ENCODE measurements at regions not wholly inside any gene's neighbourhood (a gene's known extent, or its start where the extent isn't known, plus 50 kb on each side); places are given as distances from the start of the nearest gene placed in this dataset.

DNA sequence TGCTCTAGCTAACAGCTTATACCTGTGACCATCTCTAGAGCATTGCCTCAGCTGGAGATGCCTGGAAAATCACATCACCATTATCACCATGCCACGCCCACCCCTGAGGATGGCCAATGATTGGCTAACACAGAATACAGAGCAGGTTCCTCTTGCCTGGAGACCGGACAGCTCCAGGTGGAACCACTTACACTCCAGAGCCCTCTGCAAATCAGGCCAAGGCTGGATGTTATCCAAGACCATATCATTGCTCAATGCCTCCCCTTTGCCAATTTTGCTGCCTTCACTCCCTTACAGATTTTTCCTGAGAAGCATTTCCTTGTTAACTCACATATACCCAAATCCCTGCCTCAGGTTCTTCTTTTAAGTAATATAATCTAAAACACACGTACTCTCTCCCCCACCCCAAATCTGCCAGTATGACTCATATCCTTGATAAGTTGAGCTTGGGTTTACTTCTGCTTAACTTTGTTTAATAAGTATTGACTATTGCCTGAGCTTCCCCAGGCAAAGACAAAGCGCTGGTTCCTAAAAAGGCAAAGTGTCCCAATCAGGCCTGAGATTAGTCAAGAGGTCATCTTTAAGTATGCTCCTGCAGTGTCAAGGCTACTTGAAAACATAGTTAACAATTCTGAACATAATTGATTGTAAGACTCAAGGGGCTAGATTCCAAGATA, 309.6 kb downstream of the EPB41L4A start:
- H3K27me3 Mint-ChIP-seq (ENCODE audit: insufficient read depth, low read depth, poor library complexity) = peaks cover 4% of the 10 kb centered on the region
- Histone ChIP-seq H3F3A (replicated peaks; ENCODE audit: low read depth) (no peaks in the 10 kb centered on the region), H4K20me1 (replicated peaks; ENCODE audit: insufficient read depth) (no peaks in the 10 kb centered on the region), H3K27me3 (ENCODE audit: insufficient read depth) (no peaks in the 10 kb centered on the region), H3K4me2 (no peak overlapping the region), H3K79me2 (replicated peaks; ENCODE audit: insufficient read depth) (no peaks in the 10 kb centered on the region), H3K36me3 (ENCODE audit: insufficient read depth) (no peaks in the 10 kb centered on the region), H2AFZ (peak overlapping the region; percentile 61; the same call in 1 of the 2 replicates), H3K9me2 (ENCODE audit: insufficient read depth) (peaks cover 6% of the 10 kb centered on the region; the same call in 1 of the 2 replicates), H3K4me1 (ENCODE audit: insufficient read depth) (no peaks in the 10 kb centered on the region), H3K27ac (ENCODE audit: low read depth) (no peak overlapping the region), H3K4me3 (no peak overlapping the region)
- ATAC-seq = peak; percentile 94
- no peaks in the 10 kb centered on the region; the same call in 2 of the 3 replicates for H3K4me1 Mint-ChIP-seq
- DNase-seq (ENCODE audit: low spot score) = peak; percentile 56
- no peaks in the 10 kb centered on the region for H3K36me3 Mint-ChIP-seq (ENCODE audit: low read depth)
- no peaks in the 10 kb centered on the region for H3K9me3 Mint-ChIP-seq
- H3K27ac Mint-ChIP-seq = no peak overlapping the region
- H3K4me3 Mint-ChIP-seq = no peak overlapping the region
- TF ChIP-seq, protein P1, sequence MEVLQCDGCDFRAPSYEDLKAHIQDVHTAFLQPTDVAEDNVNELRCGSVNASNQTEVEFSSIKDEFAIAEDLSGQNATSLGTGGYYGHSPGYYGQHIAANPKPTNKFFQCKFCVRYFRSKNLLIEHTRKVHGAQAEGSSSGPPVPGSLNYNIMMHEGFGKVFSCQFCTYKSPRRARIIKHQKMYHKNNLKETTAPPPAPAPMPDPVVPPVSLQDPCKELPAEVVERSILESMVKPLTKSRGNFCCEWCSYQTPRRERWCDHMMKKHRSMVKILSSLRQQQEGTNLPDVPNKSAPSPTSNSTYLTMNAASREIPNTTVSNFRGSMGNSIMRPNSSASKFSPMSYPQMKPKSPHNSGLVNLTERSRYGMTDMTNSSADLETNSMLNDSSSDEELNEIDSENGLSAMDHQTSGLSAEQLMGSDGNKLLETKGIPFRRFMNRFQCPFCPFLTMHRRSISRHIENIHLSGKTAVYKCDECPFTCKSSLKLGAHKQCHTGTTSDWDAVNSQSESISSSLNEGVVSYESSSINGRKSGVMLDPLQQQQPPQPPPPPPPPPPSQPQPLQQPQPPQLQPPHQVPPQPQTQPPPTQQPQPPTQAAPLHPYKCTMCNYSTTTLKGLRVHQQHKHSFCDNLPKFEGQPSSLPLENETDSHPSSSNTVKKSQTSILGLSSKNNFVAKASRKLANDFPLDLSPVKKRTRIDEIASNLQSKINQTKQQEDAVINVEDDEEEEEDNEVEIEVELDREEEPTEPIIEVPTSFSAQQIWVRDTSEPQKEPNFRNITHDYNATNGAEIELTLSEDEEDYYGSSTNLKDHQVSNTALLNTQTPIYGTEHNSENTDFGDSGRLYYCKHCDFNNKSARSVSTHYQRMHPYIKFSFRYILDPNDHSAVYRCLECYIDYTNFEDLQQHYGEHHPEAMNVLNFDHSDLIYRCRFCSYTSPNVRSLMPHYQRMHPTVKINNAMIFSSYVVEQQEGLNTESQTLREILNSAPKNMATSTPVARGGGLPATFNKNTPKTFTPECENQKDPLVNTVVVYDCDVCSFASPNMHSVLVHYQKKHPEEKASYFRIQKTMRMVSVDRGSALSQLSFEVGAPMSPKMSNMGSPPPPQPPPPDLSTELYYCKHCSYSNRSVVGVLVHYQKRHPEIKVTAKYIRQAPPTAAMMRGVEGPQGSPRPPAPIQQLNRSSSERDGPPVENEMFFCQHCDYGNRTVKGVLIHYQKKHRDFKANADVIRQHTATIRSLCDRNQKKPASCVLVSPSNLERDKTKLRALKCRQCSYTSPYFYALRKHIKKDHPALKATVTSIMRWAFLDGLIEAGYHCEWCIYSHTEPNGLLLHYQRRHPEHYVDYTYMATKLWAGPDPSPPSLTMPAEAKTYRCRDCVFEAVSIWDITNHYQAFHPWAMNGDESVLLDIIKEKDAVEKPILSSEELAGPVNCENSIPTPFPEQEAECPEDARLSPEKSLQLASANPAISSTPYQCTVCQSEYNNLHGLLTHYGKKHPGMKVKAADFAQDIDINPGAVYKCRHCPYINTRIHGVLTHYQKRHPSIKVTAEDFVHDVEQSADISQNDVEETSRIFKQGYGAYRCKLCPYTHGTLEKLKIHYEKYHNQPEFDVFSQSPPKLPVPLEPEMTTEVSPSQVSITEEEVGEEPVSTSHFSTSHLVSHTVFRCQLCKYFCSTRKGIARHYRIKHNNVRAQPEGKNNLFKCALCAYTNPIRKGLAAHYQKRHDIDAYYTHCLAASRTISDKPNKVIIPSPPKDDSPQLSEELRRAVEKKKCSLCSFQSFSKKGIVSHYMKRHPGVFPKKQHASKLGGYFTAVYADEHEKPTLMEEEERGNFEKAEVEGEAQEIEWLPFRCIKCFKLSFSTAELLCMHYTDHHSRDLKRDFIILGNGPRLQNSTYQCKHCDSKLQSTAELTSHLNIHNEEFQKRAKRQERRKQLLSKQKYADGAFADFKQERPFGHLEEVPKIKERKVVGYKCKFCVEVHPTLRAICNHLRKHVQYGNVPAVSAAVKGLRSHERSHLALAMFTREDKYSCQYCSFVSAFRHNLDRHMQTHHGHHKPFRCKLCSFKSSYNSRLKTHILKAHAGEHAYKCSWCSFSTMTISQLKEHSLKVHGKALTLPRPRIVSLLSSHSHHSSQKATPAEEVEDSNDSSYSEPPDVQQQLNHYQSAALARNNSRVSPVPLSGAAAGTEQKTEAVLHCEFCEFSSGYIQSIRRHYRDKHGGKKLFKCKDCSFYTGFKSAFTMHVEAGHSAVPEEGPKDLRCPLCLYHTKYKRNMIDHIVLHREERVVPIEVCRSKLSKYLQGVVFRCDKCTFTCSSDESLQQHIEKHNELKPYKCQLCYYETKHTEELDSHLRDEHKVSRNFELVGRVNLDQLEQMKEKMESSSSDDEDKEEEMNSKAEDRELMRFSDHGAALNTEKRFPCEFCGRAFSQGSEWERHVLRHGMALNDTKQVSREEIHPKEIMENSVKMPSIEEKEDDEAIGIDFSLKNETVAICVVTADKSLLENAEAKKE (CRISPR knock-in tag; IDR thresholded peaks at IDR 0.05) = 0 out of 2 replicates have a peak, but pooled peaks have one; percentile 16
- TF ChIP-seq EZH2 (IDR thresholded peaks at IDR 0.05; ENCODE audit: low read depth, unreplicated experiment) = no peak

- no peaks in the 10 kb centered on the region for H3K9me3 Mint-ChIP-seq
- H3K79me2 ChIP-seq (replicated peaks; ENCODE audit: insufficient read depth) = no peaks in the 10 kb centered on the region
- no peak overlapping the region for H3K27ac ChIP-seq (ENCODE audit: low read depth)
- no peaks in the 10 kb centered on the region for H3F3A ChIP-seq (replicated peaks; ENCODE audit: low read depth)
- ATAC-seq (no peak), DNase-seq (ENCODE audit: low spot score) (no peak)
- H3K27me3 ChIP-seq (ENCODE audit: insufficient read depth) = no peaks in the 10 kb centered on the region
- H3K4me1 ChIP-seq (ENCODE audit: insufficient read depth) = 0 out of 2 replicates have a peak, but pooled peaks cover 3% of the 10 kb centered on the region
- no peak overlapping the region for H3K27ac Mint-ChIP-seq
- H3K4me2 ChIP-seq = no peak overlapping the region
- H2AFZ ChIP-seq = no peak overlapping the region
- H3K4me1 Mint-ChIP-seq = peaks cover 4% of the 10 kb centered on the region
- H3K36me3 ChIP-seq (ENCODE audit: insufficient read depth) = no peaks in the 10 kb centered on the region
- H3K4me3 ChIP-seq = no peak overlapping the region
- H3K4me3 Mint-ChIP-seq = no peak overlapping the region
- H4K20me1 ChIP-seq (replicated peaks; ENCODE audit: insufficient read depth) = no peaks in the 10 kb centered on the region
- peaks cover 9% of the 10 kb centered on the region; the same call in 1 of the 2 replicates for H3K9me2 ChIP-seq (ENCODE audit: insufficient read depth)
- peaks cover 4% of the 10 kb centered on the region for H3K27me3 Mint-ChIP-seq (ENCODE audit: insufficient read depth, low read depth, poor library complexity)
- no peaks in the 10 kb centered on the region for H3K36me3 Mint-ChIP-seq (ENCODE audit: low read depth)
- TF ChIP-seq NANOG (IDR thresholded peaks at IDR 0.05; ENCODE audit: borderline replicate concordance) = no peak
- TF ChIP-seq POLR2AphosphoS5 (IDR thresholded peaks at IDR 0.05; ENCODE audit: low read depth) = no peak
- TF ChIP-seq, protein P1 (CRISPR knock-in tag; IDR thresholded peaks at IDR 0.05) = no peak
These were observed 312.2 kb downstream of the EPB41L4A start for GRCh38 chr5:112106878-112107277.

Measured in GM23338 (cell line).